CD14-positive monocyte (primary cell): ENCODE measurements at regions not wholly inside any gene's neighbourhood (a gene's known extent, or its start where the extent isn't known, plus 50 kb on each side); places are given as distances from the start of the nearest gene placed in this dataset.
A peak's percentile ranks its signal among the peaks of the same experiment; 100 is the strongest.

ENCODE experiments used
- DNase-seq, 3 donors: peaks; one replicate each; pipeline ENCODE4 v3.0.0-alpha.2; 2011 to 2022
- H2AFZ ChIP-seq: 2 replicates; pipeline ENCODE4 v1.6.0; 2012; ENCODE audit warnings: mild to moderate bottlenecking, low read depth, low read length, inconsistent platforms; ENCODE audit not compliant: insufficient read depth, poor library complexity, severe bottlenecking
- H3K27ac ChIP-seq, 2 donors: 1 replicate in 1 of 2; 2 replicates in 1 of 2; pipeline ENCODE4 v1.5.1; 2012 to 2013; ENCODE audit warnings: low read length in 2 of 2, control low read depth in 1 of 2, inconsistent platforms in 1 of 2, low read depth in 1 of 2, mild to moderate bottlenecking in 1 of 2
- H3K27me3 ChIP-seq, 2 donors: one replicate each; pipeline versions ENCODE4 v1.6.0 to v1.6.1; 2011 to 2013; ENCODE audit warnings: low read length in 2 of 2; ENCODE audit not compliant: control insufficient read depth in 2 of 2, insufficient read depth in 2 of 2
- H3K36me3 ChIP-seq, 2 donors: replicated peaks in 1 of 2; 1 replicate in 1 of 2; 2 replicates in 1 of 2; pipeline versions ENCODE4 v1.5.1 to v1.6.1; 2012 to 2013; ENCODE audit warnings: low read length in 2 of 2, control low read depth in 1 of 2, inconsistent platforms in 1 of 2, mild to moderate bottlenecking in 1 of 2; ENCODE audit not compliant: insufficient read depth in 2 of 2, control insufficient read depth in 1 of 2
- H3K4me1 ChIP-seq, 2 donors: 1 replicate in 1 of 2; 2 replicates in 1 of 2; pipeline versions ENCODE4 v1.5.1 to v1.6.1; 2012 to 2013; ENCODE audit warnings: low read length in 2 of 2, control low read depth in 1 of 2, inconsistent platforms in 1 of 2, mild to moderate bottlenecking in 1 of 2, moderate library complexity in 1 of 2; ENCODE audit not compliant: insufficient read depth in 2 of 2, control insufficient read depth in 1 of 2
- H3K4me2 ChIP-seq: replicated peaks from 2 replicates; pipeline ENCODE3; 2012; ENCODE audit warnings: low read length, moderate library complexity, mild to moderate bottlenecking; ENCODE audit not compliant: poor library complexity, severe bottlenecking; ENCODE audit errors: extremely low read depth
- H3K4me3 ChIP-seq, 3 experiments: fragments of 200-600 bp in 1 of 3; sonication (generic) in 1 of 3; replicated peaks in 1 of 3; 1 replicate in 2 of 3; 2 replicates in 1 of 3; pipeline ENCODE4 v1.5.1; 2011 to 2013; ENCODE audit warnings: low read length in 3 of 3, mild to moderate bottlenecking in 3 of 3, control low read depth in 2 of 3, low read depth in 2 of 3, inconsistent platforms in 1 of 3, moderate library complexity in 1 of 3
- H3K79me2 ChIP-seq: 2 replicates; pipeline ENCODE4 v1.6.0; 2012; ENCODE audit warnings: mild to moderate bottlenecking, control low read depth, inconsistent platforms, low read length, moderate library complexity; ENCODE audit not compliant: insufficient read depth
- H3K9ac ChIP-seq: 2 replicates; pipeline ENCODE4 v1.6.0; 2017; ENCODE audit warnings: low read length, mild to moderate bottlenecking; ENCODE audit not compliant: insufficient read depth, poor library complexity, severe bottlenecking
- H3K9me3 ChIP-seq, 2 donors: replicated peaks in 1 of 2; 1 replicate in 1 of 2; 2 replicates in 1 of 2; pipeline versions ENCODE4 v1.5.1 to v1.6.1; 2012 to 2013; ENCODE audit warnings: low read length in 2 of 2, control low read depth in 1 of 2; ENCODE audit not compliant: control insufficient read depth in 1 of 2, insufficient read depth in 1 of 2
- H4K20me1 ChIP-seq: 2 replicates; pipeline ENCODE4 v1.6.0; 2012; ENCODE audit warnings: mild to moderate bottlenecking, low read length, control low read depth, moderate library complexity; ENCODE audit not compliant: insufficient read depth
- H3K27ac Mint-ChIP-seq, 7 donors: one replicate each; pipeline ENCODE4 v1.8.0; 2020; ENCODE audit warnings: mild to moderate bottlenecking in 7 of 7, mixed read lengths in 7 of 7, moderate library complexity in 6 of 7, inconsistent platforms in 2 of 7
- H3K27me3 Mint-ChIP-seq, 3 donors: one replicate each; pipeline ENCODE4 v1.8.0; 2021 to 2022; ENCODE audit warnings: low read depth in 3 of 3, mild to moderate bottlenecking in 3 of 3, mixed read lengths in 3 of 3, moderate library complexity in 3 of 3, inconsistent platforms in 1 of 3
- H3K36me3 Mint-ChIP-seq, 2 donors: one replicate each; pipeline ENCODE4 v1.8.0; 2020; ENCODE audit warnings: mixed read lengths in 2 of 2, inconsistent platforms in 1 of 2, mild to moderate bottlenecking in 1 of 2
- H3K4me1 Mint-ChIP-seq: one replicate; pipeline ENCODE4 v1.8.0; 2020; ENCODE audit warnings: mild to moderate bottlenecking, mixed read lengths
- H3K4me3 Mint-ChIP-seq, 2 donors: one replicate each; pipeline ENCODE4 v1.8.0; 2020; ENCODE audit warnings: mild to moderate bottlenecking in 2 of 2, mixed read lengths in 2 of 2, moderate library complexity in 1 of 2
- H3K9me3 Mint-ChIP-seq, 7 donors: one replicate each; pipeline ENCODE4 v1.8.0; 2020 to 2022; ENCODE audit warnings: mixed read lengths in 7 of 7, mild to moderate bottlenecking in 6 of 7, moderate library complexity in 6 of 7, inconsistent platforms in 2 of 7
- CTCF ChIP-seq: fragments of 200-600 bp; IDR thresholded peaks from one replicate; pipeline ENCODE4 v1.8.0; 2022; ENCODE audit warnings: antibody characterized with exemption, mild to moderate bottlenecking
- WGBS: methylation state at CpG from one replicate; pipeline ENCODE4 v1.1.5; 2013; ENCODE audit warnings: missing lambda C conversion rate; ENCODE audit not compliant: insufficient coverage; 5-methylcytosine and 5-hydroxymethylcytosine counted together
- intact Hi-C, 2 donors: fragments of 100-400 bp; cut with micrococcal nuclease; formaldehyde crosslinking; loops; one replicate each; pipeline versions ENCODE4 v1.15.0 to v1.15.1; 2023

DNA sequence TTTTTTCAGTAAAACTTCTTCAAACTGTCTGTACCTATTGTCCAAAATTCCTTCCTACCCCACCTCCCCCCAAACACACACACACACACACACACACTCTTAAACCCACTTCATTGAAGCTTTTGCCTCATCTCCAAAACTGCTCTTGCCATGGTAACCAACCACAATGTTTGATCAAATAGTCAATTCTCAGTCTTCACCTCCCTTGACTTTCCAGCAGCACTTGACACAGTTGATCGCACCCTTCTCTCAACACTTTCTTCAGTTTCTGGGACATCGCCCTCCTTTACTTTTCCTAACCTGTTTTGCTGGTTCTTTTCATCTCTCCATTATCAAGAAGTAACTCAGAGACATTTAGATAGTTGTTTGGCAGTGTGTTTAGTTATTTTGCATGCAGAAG lies 71.5 kb upstream of the COL21A1 start:
- Histone ChIP-seq H3K27me3 (no peaks in the 10 kb centered on the region), H3K27ac (no peak overlapping the region), H3K9ac (no peak overlapping the region), H3K4me2 (no peak overlapping the region), H3K4me3 (no peak overlapping the region), H3K9me3 (no peaks in the 10 kb centered on the region), H3K4me1 (no peaks in the 10 kb centered on the region), H3K79me2 (no peaks in the 10 kb centered on the region), H4K20me1 (no peaks in the 10 kb centered on the region), H3K36me3 (no peaks in the 10 kb centered on the region), H2AFZ (no peak overlapping the region)
- Mint-ChIP-seq H3K27me3 (peaks cover 0 to 2% (median 0%) of the 10 kb centered on the region in 3 donors), H3K27ac (no peak overlapping the region), H3K9me3 (peaks cover 0 to 2% (median 0%) of the 10 kb centered on the region in 7 donors), H3K36me3 (no peaks in the 10 kb centered on the region), H3K4me1 (no peaks in the 10 kb centered on the region), H3K4me3 (no peak overlapping the region)
- no peak for DNase-seq
- intact Hi-C loops: no loop called here
- TF ChIP-seq CTCF: no peak
- no CpG with 5 or more reads among the region's 2 CpGs for WGBS

GRCh38 chr6:56314683-56315523 lies 67.5 kb upstream of the COL21A1 start:
- Mint-ChIP-seq H3K27ac (no peak overlapping the region), H3K4me3 (no peak overlapping the region), H3K9me3 (no peaks in the 10 kb centered on the region), H3K27me3 (no peaks in the 10 kb centered on the region), H3K36me3 (no peaks in the 10 kb centered on the region), H3K4me1 (no peaks in the 10 kb centered on the region)
- H3K4me2 ChIP-seq: no peak overlapping the region
- intact Hi-C loops: no loop called here
- peak; percentile 81 for TF ChIP-seq CTCF
- no peak overlapping the region for H3K27ac ChIP-seq
- DNase-seq: no peak
- no peaks in the 10 kb centered on the region for H3K4me1 ChIP-seq
- 95% methylated on average over 4 of the region's 11 CpGs for WGBS
- no peak overlapping the region for H3K9ac ChIP-seq
- H3K27me3 ChIP-seq: no peaks in the 10 kb centered on the region
- H4K20me1 ChIP-seq: no peaks in the 10 kb centered on the region
- no peak overlapping the region for H2AFZ ChIP-seq
- H3K36me3 ChIP-seq: no peaks in the 10 kb centered on the region
- H3K79me2 ChIP-seq: no peaks in the 10 kb centered on the region
- H3K4me3 ChIP-seq: no peak overlapping the region
- H3K9me3 ChIP-seq: no peaks in the 10 kb centered on the region
